GM12892 (cell line): ENCODE measurements at regions not wholly inside any gene's neighbourhood (a gene's known extent, or its start where the extent isn't known, plus 50 kb on each side); places are given as distances from the start of the nearest gene placed in this dataset.

Source experiments
- POLR2AphosphoS5 ChIP-seq: IDR thresholded peaks from 2 replicates; pipeline ENCODE4 v1.6.1; 2011; ENCODE audit warnings: low read depth, low read length, control low read depth
- TAF1 ChIP-seq: IDR thresholded peaks from 2 replicates; pipeline ENCODE4 v1.6.1; 2011; ENCODE audit warnings: low read depth, mild to moderate bottlenecking, control low read depth, low read length, borderline replicate concordance

GRCh38 chr2:236516708-236517107, 52.9 kb upstream of the ACKR3 start:
- TF ChIP-seq TAF1 (no peak), POLR2AphosphoS5 (no peak)
